Panc1 (cell line): ENCODE measurements at regions not wholly inside any gene's neighbourhood (a gene's known extent, or its start where the extent isn't known, plus 50 kb on each side); places are given as distances from the start of the nearest gene placed in this dataset.

ENCODE experiments used
- POLR2AphosphoS5 ChIP-seq: IDR thresholded peaks from 2 replicates; pipeline ENCODE4 v1.6.1; 2012; ENCODE audit warnings: mild to moderate bottlenecking, low read depth, low read length, moderate library complexity
- SIN3A ChIP-seq: IDR thresholded peaks from 2 replicates; pipeline ENCODE4 v1.6.1; 2012; ENCODE audit warnings: low read depth, mild to moderate bottlenecking, low read length, moderate library complexity, borderline replicate concordance; ENCODE audit not compliant: insufficient read depth
- TF ChIP-seq, protein P1 (sequence below): fragments of 450-650 bp; IDR thresholded peaks from 2 replicates; pipeline ENCODE4 v1.5.1; 2017; ENCODE audit warnings: mild to moderate bottlenecking

- TF ChIP-seq, protein P1, sequence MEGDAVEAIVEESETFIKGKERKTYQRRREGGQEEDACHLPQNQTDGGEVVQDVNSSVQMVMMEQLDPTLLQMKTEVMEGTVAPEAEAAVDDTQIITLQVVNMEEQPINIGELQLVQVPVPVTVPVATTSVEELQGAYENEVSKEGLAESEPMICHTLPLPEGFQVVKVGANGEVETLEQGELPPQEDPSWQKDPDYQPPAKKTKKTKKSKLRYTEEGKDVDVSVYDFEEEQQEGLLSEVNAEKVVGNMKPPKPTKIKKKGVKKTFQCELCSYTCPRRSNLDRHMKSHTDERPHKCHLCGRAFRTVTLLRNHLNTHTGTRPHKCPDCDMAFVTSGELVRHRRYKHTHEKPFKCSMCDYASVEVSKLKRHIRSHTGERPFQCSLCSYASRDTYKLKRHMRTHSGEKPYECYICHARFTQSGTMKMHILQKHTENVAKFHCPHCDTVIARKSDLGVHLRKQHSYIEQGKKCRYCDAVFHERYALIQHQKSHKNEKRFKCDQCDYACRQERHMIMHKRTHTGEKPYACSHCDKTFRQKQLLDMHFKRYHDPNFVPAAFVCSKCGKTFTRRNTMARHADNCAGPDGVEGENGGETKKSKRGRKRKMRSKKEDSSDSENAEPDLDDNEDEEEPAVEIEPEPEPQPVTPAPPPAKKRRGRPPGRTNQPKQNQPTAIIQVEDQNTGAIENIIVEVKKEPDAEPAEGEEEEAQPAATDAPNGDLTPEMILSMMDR: no peak
- TF ChIP-seq POLR2AphosphoS5 (no peak), SIN3A (no peak)
These were observed 154.9 kb upstream of the EPHA4 start for GRCh38 chr2:221726894-221727513.
